Muscle of back (tissue), 3 donors: ENCODE measurements at regions not wholly inside any gene's neighbourhood (a gene's known extent, or its start where the extent isn't known, plus 50 kb on each side); places are given as distances from the start of the nearest gene placed in this dataset.

Experiments
- DNase-seq, 3 donors: peaks; one replicate each; pipeline versions ENCODE4 v3.0.0 to v3.0.0-alpha.2; 2013

- no peak for DNase-seq
Measured at GRCh38 chr10:76615049-76615448, 1022.6 kb downstream of the KCNMA1 start.
